Neural progenitor cell (in vitro differentiated cells): ENCODE measurements at regions not wholly inside any gene's neighbourhood (a gene's known extent, or its start where the extent isn't known, plus 50 kb on each side); places are given as distances from the start of the nearest gene placed in this dataset.

Experiments used
- EZH2 ChIP-seq: fragments of 200-600 bp; sonication (generic); IDR thresholded peaks from 2 replicates; pipeline ENCODE4 v1.6.1; 2017; ENCODE audit warnings: antibody characterized with exemption, mild to moderate bottlenecking, moderate library complexity
- EZH2phosphoT487 ChIP-seq: fragments of 200-600 bp; sonication (generic); IDR thresholded peaks from 2 replicates; pipeline ENCODE4 v1.6.1; 2017; ENCODE audit warnings: antibody characterized with exemption
- TF ChIP-seq, protein P1 (sequence below): fragments of 200-600 bp; sonication (generic); IDR thresholded peaks from 2 replicates; pipeline ENCODE4 v1.5.1; 2017; ENCODE audit warnings: antibody characterized with exemption, mild to moderate bottlenecking

DNA sequence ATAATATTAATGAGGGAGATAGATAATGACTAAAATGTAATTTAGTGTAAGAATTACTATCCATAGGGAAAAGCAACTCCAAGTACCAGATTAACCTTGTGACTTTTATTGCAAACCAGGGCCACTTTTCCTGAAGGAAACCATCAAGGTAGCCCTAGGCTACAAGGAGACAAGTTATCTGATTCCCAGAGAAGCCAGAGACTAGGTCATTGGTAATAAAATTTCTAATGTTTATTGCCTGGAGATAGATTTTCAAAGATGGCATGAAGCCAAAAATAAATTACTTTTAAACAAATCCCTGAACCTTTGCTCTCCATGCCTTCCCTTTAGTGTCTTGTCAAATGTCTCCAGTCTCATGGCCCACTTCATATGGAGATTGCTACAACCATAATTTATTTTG is 610.1 kb upstream of the SLC10A2 start:
- TF ChIP-seq, protein P1, sequence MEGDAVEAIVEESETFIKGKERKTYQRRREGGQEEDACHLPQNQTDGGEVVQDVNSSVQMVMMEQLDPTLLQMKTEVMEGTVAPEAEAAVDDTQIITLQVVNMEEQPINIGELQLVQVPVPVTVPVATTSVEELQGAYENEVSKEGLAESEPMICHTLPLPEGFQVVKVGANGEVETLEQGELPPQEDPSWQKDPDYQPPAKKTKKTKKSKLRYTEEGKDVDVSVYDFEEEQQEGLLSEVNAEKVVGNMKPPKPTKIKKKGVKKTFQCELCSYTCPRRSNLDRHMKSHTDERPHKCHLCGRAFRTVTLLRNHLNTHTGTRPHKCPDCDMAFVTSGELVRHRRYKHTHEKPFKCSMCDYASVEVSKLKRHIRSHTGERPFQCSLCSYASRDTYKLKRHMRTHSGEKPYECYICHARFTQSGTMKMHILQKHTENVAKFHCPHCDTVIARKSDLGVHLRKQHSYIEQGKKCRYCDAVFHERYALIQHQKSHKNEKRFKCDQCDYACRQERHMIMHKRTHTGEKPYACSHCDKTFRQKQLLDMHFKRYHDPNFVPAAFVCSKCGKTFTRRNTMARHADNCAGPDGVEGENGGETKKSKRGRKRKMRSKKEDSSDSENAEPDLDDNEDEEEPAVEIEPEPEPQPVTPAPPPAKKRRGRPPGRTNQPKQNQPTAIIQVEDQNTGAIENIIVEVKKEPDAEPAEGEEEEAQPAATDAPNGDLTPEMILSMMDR: no peak
- no peak for TF ChIP-seq EZH2
- TF ChIP-seq EZH2phosphoT487: no peak
